PFSK-1 (cell line): ENCODE measurements at regions not wholly inside any gene's neighbourhood (a gene's known extent, or its start where the extent isn't known, plus 50 kb on each side); places are given as distances from the start of the nearest gene placed in this dataset.

Experiments
- FOXP2 ChIP-seq: optimal IDR thresholded peaks from 2 replicates; pipeline ENCODE3; 2011; ENCODE audit warnings: borderline replicate concordance, control low read depth, inconsistent platforms; ENCODE audit not compliant: insufficient read depth; ENCODE audit errors: extremely low read length, extremely low read depth
- POLR2AphosphoS5 ChIP-seq: IDR thresholded peaks from 2 replicates; pipeline ENCODE4 v1.6.1; 2012; ENCODE audit warnings: low read depth, mild to moderate bottlenecking, control low read depth, low read length, moderate library complexity
- SIN3A ChIP-seq: IDR thresholded peaks from 2 replicates; pipeline ENCODE4 v1.6.1; 2012; ENCODE audit warnings: mild to moderate bottlenecking, low read length, moderate library complexity, borderline replicate concordance; ENCODE audit not compliant: insufficient read depth
- TAF1 ChIP-seq: IDR thresholded peaks from 2 replicates; pipeline ENCODE4 v1.6.1; 2012; ENCODE audit warnings: low read length, control low read depth, borderline replicate concordance; ENCODE audit not compliant: insufficient read depth
- TF ChIP-seq, protein P1 (sequence below), 2 experiments: IDR thresholded peaks; 2 replicates each; pipeline versions ENCODE4 v1.6.1 to v1.8.0; 2011 to 2012; ENCODE audit warnings: low read depth in 2 of 2, low read length in 2 of 2, control low read depth in 1 of 2, inconsistent platforms in 1 of 2, mild to moderate bottlenecking in 1 of 2, moderate library complexity in 1 of 2; ENCODE audit not compliant: insufficient read depth in 1 of 2

DNA sequence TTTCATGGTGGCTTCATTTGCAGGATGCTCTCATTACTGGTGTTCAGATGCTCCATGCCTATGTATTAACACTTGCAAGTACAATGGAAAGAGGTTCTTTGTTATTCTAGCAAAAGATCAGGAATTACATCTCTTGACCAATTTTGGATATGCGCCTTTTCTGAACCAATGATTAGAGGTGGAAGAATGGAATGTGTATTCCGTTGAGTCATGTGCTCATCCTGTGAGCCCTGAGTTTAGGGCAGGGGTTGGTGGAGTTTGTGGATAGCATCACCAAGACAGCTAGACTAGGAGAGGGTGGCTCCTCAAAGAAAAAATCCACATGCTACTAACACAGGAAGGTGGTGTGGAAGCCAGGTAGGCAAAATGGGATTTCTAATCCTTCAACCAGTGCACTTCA lies 80.7 kb upstream of the SLC25A26 start:
- TF ChIP-seq FOXP2 (no peak), TAF1 (no peak), POLR2AphosphoS5 (no peak), SIN3A (no peak)
- TF ChIP-seq, protein P1, sequence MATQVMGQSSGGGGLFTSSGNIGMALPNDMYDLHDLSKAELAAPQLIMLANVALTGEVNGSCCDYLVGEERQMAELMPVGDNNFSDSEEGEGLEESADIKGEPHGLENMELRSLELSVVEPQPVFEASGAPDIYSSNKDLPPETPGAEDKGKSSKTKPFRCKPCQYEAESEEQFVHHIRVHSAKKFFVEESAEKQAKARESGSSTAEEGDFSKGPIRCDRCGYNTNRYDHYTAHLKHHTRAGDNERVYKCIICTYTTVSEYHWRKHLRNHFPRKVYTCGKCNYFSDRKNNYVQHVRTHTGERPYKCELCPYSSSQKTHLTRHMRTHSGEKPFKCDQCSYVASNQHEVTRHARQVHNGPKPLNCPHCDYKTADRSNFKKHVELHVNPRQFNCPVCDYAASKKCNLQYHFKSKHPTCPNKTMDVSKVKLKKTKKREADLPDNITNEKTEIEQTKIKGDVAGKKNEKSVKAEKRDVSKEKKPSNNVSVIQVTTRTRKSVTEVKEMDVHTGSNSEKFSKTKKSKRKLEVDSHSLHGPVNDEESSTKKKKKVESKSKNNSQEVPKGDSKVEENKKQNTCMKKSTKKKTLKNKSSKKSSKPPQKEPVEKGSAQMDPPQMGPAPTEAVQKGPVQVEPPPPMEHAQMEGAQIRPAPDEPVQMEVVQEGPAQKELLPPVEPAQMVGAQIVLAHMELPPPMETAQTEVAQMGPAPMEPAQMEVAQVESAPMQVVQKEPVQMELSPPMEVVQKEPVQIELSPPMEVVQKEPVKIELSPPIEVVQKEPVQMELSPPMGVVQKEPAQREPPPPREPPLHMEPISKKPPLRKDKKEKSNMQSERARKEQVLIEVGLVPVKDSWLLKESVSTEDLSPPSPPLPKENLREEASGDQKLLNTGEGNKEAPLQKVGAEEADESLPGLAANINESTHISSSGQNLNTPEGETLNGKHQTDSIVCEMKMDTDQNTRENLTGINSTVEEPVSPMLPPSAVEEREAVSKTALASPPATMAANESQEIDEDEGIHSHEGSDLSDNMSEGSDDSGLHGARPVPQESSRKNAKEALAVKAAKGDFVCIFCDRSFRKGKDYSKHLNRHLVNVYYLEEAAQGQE (IDR thresholded peaks at IDR 0.05; ENCODE audit: insufficient read depth in 1 of 2, low read depth in 2 of 2, low read length in 2 of 2): no peak

DNA sequence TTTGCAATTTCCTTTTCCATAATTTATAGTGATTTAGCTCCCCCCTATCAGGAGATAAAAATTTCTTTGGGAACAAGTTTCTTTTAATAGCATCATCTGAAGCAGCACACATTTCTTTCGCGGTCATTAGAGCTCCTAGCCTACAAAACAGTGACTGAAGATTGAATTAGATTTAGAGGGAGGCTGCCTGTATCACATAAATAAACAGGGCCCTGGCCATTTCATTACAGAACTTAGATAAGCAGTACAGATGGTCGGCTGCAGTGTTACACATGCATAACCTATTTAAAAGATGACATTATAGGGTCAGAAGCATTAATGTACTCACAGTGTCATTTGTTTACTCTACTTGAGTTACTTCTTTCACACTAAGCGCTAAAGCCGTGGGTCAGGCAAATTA lies 81.4 kb upstream of the SLC25A26 start:
- TF ChIP-seq SIN3A: no peak
- no peak for TF ChIP-seq TAF1
- TF ChIP-seq POLR2AphosphoS5: no peak
- TF ChIP-seq, protein P1 (IDR thresholded peaks at IDR 0.05; ENCODE audit: insufficient read depth in 1 of 2, low read depth in 2 of 2, low read length in 2 of 2): no peak
- no peak for TF ChIP-seq FOXP2

DNA sequence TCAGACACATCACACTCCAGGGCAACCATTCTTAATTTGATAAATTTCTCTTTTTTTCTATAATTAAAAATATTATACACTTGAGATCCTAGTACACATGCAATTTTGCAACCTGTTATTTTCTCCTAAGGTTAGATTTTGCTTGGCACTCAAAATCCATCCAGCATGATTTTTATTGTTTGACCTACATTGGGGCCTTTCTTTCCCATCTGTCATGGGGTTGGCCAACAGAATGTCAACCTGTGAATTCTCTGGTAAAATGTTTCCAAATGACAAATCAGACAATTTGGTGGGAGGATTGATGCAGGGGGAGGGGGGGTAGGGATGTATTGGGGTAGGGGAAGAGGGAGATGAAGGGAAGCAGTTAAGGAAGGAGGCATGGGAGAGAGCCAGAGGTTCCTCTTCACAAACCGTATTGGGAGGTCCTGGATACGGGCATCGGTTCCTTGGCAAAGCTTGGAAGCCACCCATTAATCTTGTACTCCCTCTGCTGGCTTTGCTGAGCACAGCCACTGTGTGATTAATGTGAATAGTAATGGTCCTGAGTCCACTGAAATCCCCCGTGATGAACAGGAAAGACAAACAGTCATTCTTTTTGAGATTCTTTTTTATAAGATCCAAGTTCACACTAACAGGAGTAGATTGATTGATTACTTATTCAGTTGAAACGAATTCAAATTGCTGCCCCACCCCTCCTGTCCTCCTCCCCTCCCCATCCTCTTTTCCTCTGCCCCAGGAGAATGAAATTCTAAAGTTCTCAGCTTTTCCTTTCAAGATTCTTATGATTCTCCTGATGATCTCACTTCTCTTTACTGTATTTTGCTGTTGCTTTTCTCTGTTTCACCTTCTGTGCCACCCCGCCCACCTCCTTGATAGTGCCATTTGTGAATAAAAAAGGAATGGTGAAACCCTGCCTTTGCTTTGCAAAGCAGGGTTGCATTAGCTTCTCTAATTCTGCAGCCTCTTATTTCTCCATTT lies 82.2 kb upstream of the SLC25A26 start:
- TF ChIP-seq FOXP2: no peak
- no peak for TF ChIP-seq TAF1
- no peak for TF ChIP-seq POLR2AphosphoS5
- no peak for TF ChIP-seq SIN3A
- TF ChIP-seq, protein P1 (IDR thresholded peaks at IDR 0.05; ENCODE audit: insufficient read depth in 1 of 2, low read depth in 2 of 2, low read length in 2 of 2): no peak

DNA sequence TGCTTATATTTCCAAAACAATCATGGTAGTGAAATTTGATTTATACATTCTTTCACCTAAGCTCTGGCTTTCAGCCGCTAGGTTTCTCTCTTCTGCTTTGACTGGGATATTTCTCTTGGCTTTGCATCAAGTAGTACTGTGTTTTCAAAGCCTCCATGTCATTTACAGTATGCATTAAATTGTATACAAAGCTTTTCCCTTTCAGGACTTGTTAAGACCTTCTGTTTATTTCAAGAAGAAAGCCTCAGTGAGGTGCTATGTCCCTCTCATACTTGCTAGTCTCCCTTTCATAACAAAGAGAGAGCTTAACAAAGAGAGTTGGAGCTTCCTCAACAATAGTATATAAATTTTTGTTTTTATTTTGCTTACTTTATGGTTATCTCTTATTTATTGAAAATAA lies 84.2 kb upstream of the SLC25A26 start:
- no peak for TF ChIP-seq TAF1
- no peak for TF ChIP-seq FOXP2
- no peak for TF ChIP-seq POLR2AphosphoS5
- no peak for TF ChIP-seq SIN3A
- TF ChIP-seq, protein P1 (IDR thresholded peaks at IDR 0.05; ENCODE audit: insufficient read depth in 1 of 2, low read depth in 2 of 2, low read length in 2 of 2): no peak
